ENCODE measurements at regions not wholly inside any gene's neighbourhood (a gene's known extent, or its start where the extent isn't known, plus 50 kb on each side); places are given as distances from the start of the nearest gene placed in this dataset.

- POLR2A ChIA-PET = no interaction called here
- H3K4me1 Mint-ChIP-seq = peaks cover 8% of the 10 kb centered on the region
- DNase-seq = no peak
- peaks cover 2% of the 10 kb centered on the region for H3K27me3 Mint-ChIP-seq
- H3K4me3 Mint-ChIP-seq = no peak overlapping the region
- CTCF ChIA-PET = interaction anchor here (0.7 to 1.1 kb wide), 2 partner anchors 10 to 804 kb away, joined by 3 to 5 read pairs; no protein-coding TSS in a partner anchor
- H3K27ac Mint-ChIP-seq = no peak overlapping the region
- H3K36me3 Mint-ChIP-seq (ENCODE audit: low read depth) = no peaks in the 10 kb centered on the region
- H3K9me3 Mint-ChIP-seq = no peaks in the 10 kb centered on the region
These were observed 98.7 kb upstream of the BHLHE23 start for GRCh38 chr20:63105211-63106107.

GRCh38 chr20:63104312-63105181 is 97.8 kb upstream of the BHLHE23 start:
- Mint-ChIP-seq H3K27me3 (peaks cover 2% of the 10 kb centered on the region), H3K36me3 (ENCODE audit: low read depth) (no peaks in the 10 kb centered on the region), H3K4me3 (no peak overlapping the region), H3K4me1 (peaks cover 8% of the 10 kb centered on the region), H3K9me3 (no peaks in the 10 kb centered on the region), H3K27ac (no peak overlapping the region)
- DNase-seq = no peak
- ChIA-PET CTCF (interaction anchor here (0.7 to 1.1 kb wide), 2 partner anchors 9 to 803 kb away, joined by 3 to 5 read pairs; no protein-coding TSS in a partner anchor), POLR2A (no interaction called here)

- DNase-seq = peak; percentile 10
- Mint-ChIP-seq H3K36me3 (ENCODE audit: low read depth) (no peaks in the 10 kb centered on the region), H3K9me3 (no peaks in the 10 kb centered on the region), H3K4me1 (peaks cover 8% of the 10 kb centered on the region), H3K27me3 (no peaks in the 10 kb centered on the region), H3K27ac (peak overlapping the region; percentile 19), H3K4me3 (no peak overlapping the region)
- POLR2A ChIA-PET = interaction anchor here (0.5 kb wide), 1 partner anchor 583 kb away, joined by 3 read pairs; no protein-coding TSS in a partner anchor
- CTCF ChIA-PET = interaction anchor here (1.3 kb wide), 1 partner anchor 11 kb away, joined by 4 read pairs; no protein-coding TSS in a partner anchor
These were observed 96.9 kb upstream of the BHLHE23 start for GRCh38 chr20:63103402-63104311.

GRCh38 chr20:63102721-63103375 is 96.1 kb upstream of the BHLHE23 start:
- Mint-ChIP-seq H3K27me3 (no peaks in the 10 kb centered on the region), H3K4me3 (peak overlapping the region; percentile 79), H3K27ac (peak overlapping the region; percentile 93), H3K4me1 (peaks cover 8% of the 10 kb centered on the region), H3K36me3 (ENCODE audit: low read depth) (no peaks in the 10 kb centered on the region), H3K9me3 (no peaks in the 10 kb centered on the region)
- ChIA-PET CTCF (interaction anchor here (1.3 kb wide), 1 partner anchor 10 kb away, joined by 4 read pairs; no protein-coding TSS in a partner anchor), POLR2A (interaction anchor here (0.5 kb wide), 1 partner anchor 584 kb away, joined by 3 read pairs; no protein-coding TSS in a partner anchor)
- DNase-seq = peak; percentile 66

- H3K4me3 Mint-ChIP-seq = peak overlapping the region; percentile 80
- no peaks in the 10 kb centered on the region for H3K9me3 Mint-ChIP-seq
- peak; percentile 70 for DNase-seq
- H3K27ac Mint-ChIP-seq = peak overlapping the region; percentile 93
- H3K27me3 Mint-ChIP-seq = no peaks in the 10 kb centered on the region
- ChIA-PET POLR2A (interaction anchor here (0.7 kb wide), 1 partner anchor 211 kb away, joined by 3 read pairs; no protein-coding TSS in a partner anchor), CTCF (interaction anchor here (1.3 kb wide), 1 partner anchor 9 kb away, joined by 4 read pairs; no protein-coding TSS in a partner anchor)
- no peaks in the 10 kb centered on the region for H3K36me3 Mint-ChIP-seq (ENCODE audit: low read depth)
- H3K4me1 Mint-ChIP-seq = peaks cover 8% of the 10 kb centered on the region
These were observed 95.3 kb upstream of the BHLHE23 start for GRCh38 chr20:63101781-63102720.

- POLR2A ChIA-PET = no interaction called here
- CTCF ChIA-PET = no interaction called here
- no peaks in the 10 kb centered on the region for H3K36me3 Mint-ChIP-seq (ENCODE audit: low read depth)
- no peak overlapping the region for H3K27ac Mint-ChIP-seq
- H3K9me3 Mint-ChIP-seq = no peaks in the 10 kb centered on the region
- H3K4me3 Mint-ChIP-seq = no peak overlapping the region
- no peaks in the 10 kb centered on the region for H3K27me3 Mint-ChIP-seq
- peaks cover 8% of the 10 kb centered on the region for H3K4me1 Mint-ChIP-seq
- no peak for DNase-seq
These were observed 94.3 kb upstream of the BHLHE23 start for GRCh38 chr20:63100926-63101699.

- no peak overlapping the region for H3K4me3 Mint-ChIP-seq
- no peak for DNase-seq
- H3K9me3 Mint-ChIP-seq = no peaks in the 10 kb centered on the region
- POLR2A ChIA-PET = no interaction called here
- H3K4me1 Mint-ChIP-seq = peaks cover 8% of the 10 kb centered on the region
- H3K27ac Mint-ChIP-seq = no peak overlapping the region
- no peaks in the 10 kb centered on the region for H3K27me3 Mint-ChIP-seq
- CTCF ChIA-PET = no interaction called here
- no peaks in the 10 kb centered on the region for H3K36me3 Mint-ChIP-seq (ENCODE audit: low read depth)
These were observed 93.6 kb upstream of the BHLHE23 start for GRCh38 chr20:63100174-63100925.

GRCh38 chr20:63099456-63100173 is 92.9 kb upstream of the BHLHE23 start:
- no peaks in the 10 kb centered on the region for H3K9me3 Mint-ChIP-seq
- H3K4me3 Mint-ChIP-seq = no peak overlapping the region
- H3K27me3 Mint-ChIP-seq = no peaks in the 10 kb centered on the region
- no peaks in the 10 kb centered on the region for H3K36me3 Mint-ChIP-seq (ENCODE audit: low read depth)
- DNase-seq = no peak
- peaks cover 8% of the 10 kb centered on the region for H3K4me1 Mint-ChIP-seq
- CTCF ChIA-PET = no interaction called here
- POLR2A ChIA-PET = no interaction called here
- peak overlapping the region; percentile 31 for H3K27ac Mint-ChIP-seq

GRCh38 chr20:63098195-63098810 is 91.5 kb upstream of the BHLHE23 start:
- no peaks in the 10 kb centered on the region for H3K27me3 Mint-ChIP-seq
- POLR2A ChIA-PET = no interaction called here
- no peak overlapping the region for H3K27ac Mint-ChIP-seq
- no peaks in the 10 kb centered on the region for H3K9me3 Mint-ChIP-seq
- no peak overlapping the region for H3K4me3 Mint-ChIP-seq
- CTCF ChIA-PET = no interaction called here
- H3K36me3 Mint-ChIP-seq (ENCODE audit: low read depth) = no peaks in the 10 kb centered on the region
- H3K4me1 Mint-ChIP-seq = peaks cover 8% of the 10 kb centered on the region
- DNase-seq = no peak

All from activated CD4-positive, alpha-beta T cell treated with anti-CD3 and anti-CD28 coated beads, Interleukin-2, amount 10 ng/mL, durations not matched to agents 7 days and 5 days (primary cell).